Testis (tissue), 2 donors: ENCODE measurements at regions not wholly inside any gene's neighbourhood (a gene's known extent, or its start where the extent isn't known, plus 50 kb on each side); places are given as distances from the start of the nearest gene placed in this dataset.
A peak's percentile ranks its signal among the peaks of the same experiment; 100 is the strongest.

Source experiments
- DNase-seq: peaks from one replicate; pipeline ENCODE4 v3.0.0-alpha.2; 2019
- H3K27ac ChIP-seq, 2 donors: fragments of 200-600 bp; sonication (generic); one replicate each; pipeline ENCODE4 v1.5.1; 2019
- H3K27me3 ChIP-seq: fragments of 200-600 bp; sonication (generic); one replicate; pipeline ENCODE4 v1.5.1; 2019
- H3K36me3 ChIP-seq: fragments of 200-600 bp; sonication (generic); one replicate; pipeline ENCODE4 v1.5.1; 2017; ENCODE audit warnings: low read depth; ENCODE audit errors: missing control alignments
- H3K4me1 ChIP-seq: fragments of 200-600 bp; sonication (generic); one replicate; pipeline ENCODE4 v1.5.1; 2019
- H3K4me3 ChIP-seq, 2 donors: fragments of 200-600 bp; sonication (generic); one replicate each; pipeline ENCODE4 v1.5.1; 2017 to 2019
- H3K9me3 ChIP-seq: fragments of 200-600 bp; sonication (generic); one replicate; pipeline ENCODE4 v1.5.1; 2017
- POLR2A ChIP-seq: fragments of 450-650 bp; IDR thresholded peaks from one replicate; pipeline ENCODE4 v1.6.1; 2017; ENCODE audit warnings: antibody characterized with exemption, mild to moderate bottlenecking, moderate library complexity
- WGBS, 2 donors: methylation state at CpG; one replicate each; pipeline ENCODE4 v1.1.5; 2018; 5-methylcytosine and 5-hydroxymethylcytosine counted together
- intact Hi-C: fragments of 100-400 bp; cut with DNase I; formaldehyde crosslinking; loops from one replicate; pipeline ENCODE4 v1.15.1; 2023; ENCODE audit warnings: low total_unique reads
- TF ChIP-seq, protein P1 (sequence below), 3 experiments: fragments of 450-650 bp in 2 of 3; fragments of 200-600 bp in 1 of 3; sonication (generic) in 1 of 3; IDR thresholded peaks; one replicate each; pipeline ENCODE4 v1.5.1; 2016 to 2019; ENCODE audit warnings: antibody characterized with exemption in 3 of 3, mild to moderate bottlenecking in 2 of 3, moderate library complexity in 1 of 3

DNA sequence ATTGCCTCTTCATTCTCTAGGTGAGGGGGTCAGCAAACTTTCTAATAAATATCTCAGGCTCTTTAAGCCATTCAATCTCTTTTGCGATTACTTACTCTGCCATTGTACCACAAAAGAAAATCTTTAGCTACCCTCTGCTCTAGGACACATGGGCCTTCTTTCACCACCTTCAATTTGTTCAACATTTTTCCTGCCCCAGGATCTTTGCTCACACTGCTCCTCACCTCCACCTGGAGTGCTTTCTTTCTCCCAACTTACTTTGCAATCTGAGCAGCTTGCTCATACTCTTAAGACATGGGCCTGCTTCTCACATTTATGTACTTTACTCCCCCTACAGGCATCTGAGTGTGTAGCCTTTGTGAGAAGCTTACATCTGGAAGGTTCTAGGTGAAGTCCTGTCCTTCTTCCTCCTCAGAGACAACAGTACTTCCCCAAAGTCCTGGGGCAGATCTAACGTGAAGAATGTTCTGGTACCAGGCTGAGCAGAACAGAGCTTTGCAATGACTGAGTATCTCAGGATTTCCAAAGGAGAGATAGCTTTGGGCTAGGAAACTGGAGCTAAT, 55.0 kb upstream of the PRDM5 start:
- Histone ChIP-seq H3K27me3 (no peaks in the 10 kb centered on the region), H3K36me3 (no peaks in the 10 kb centered on the region), H3K9me3 (no peaks in the 10 kb centered on the region), H3K27ac (no peak overlapping the region), H3K4me1 (no peaks in the 10 kb centered on the region), H3K4me3 (no peak overlapping the region)
- DNase-seq: peak; percentile 41
- 74% methylated on average over 2 of the region's 2 CpGs for WGBS, 2 donors
- no peak for TF ChIP-seq POLR2A
- TF ChIP-seq, protein P1, sequence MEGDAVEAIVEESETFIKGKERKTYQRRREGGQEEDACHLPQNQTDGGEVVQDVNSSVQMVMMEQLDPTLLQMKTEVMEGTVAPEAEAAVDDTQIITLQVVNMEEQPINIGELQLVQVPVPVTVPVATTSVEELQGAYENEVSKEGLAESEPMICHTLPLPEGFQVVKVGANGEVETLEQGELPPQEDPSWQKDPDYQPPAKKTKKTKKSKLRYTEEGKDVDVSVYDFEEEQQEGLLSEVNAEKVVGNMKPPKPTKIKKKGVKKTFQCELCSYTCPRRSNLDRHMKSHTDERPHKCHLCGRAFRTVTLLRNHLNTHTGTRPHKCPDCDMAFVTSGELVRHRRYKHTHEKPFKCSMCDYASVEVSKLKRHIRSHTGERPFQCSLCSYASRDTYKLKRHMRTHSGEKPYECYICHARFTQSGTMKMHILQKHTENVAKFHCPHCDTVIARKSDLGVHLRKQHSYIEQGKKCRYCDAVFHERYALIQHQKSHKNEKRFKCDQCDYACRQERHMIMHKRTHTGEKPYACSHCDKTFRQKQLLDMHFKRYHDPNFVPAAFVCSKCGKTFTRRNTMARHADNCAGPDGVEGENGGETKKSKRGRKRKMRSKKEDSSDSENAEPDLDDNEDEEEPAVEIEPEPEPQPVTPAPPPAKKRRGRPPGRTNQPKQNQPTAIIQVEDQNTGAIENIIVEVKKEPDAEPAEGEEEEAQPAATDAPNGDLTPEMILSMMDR (IDR thresholded peaks at IDR 0.05): peak in 2 of 3 experiments; percentile 21 to 24
- intact Hi-C loops: no loop called here

DNA sequence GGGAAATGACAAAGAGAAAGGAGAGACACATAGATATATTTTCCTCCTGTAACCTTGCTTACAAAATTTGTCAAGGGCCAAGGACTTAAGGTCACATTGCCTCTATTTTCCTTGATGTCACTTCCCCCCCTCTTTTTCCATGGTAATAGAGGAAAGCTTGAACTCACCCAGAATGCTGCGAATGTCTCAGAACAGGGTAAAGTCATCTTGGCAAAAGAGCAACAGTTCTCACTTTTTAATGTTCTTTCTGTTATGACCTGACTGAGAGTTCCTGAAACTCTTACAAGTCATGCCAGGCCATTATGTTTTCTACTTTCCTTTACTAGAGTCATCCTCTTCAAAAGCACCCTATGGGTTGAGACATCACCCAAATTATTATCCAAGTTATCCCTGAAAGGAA, 50.7 kb upstream of the PRDM5 start:
- Histone ChIP-seq H3K27me3 (no peaks in the 10 kb centered on the region), H3K27ac (no peak overlapping the region), H3K9me3 (no peaks in the 10 kb centered on the region), H3K4me3 (no peak overlapping the region), H3K36me3 (no peaks in the 10 kb centered on the region), H3K4me1 (no peaks in the 10 kb centered on the region)
- TF ChIP-seq, protein P1 (IDR thresholded peaks at IDR 0.05): no peak
- no peak for DNase-seq
- 75 to 92% methylated on average over 1 of the region's 1 CpG for WGBS, 2 donors
- intact Hi-C loops: no loop called here
